GM19468 (cell line): ENCODE measurements at regions not wholly inside any gene's neighbourhood (a gene's known extent, or its start where the extent isn't known, plus 50 kb on each side); places are given as distances from the start of the nearest gene placed in this dataset.

Experiments used
- ATAC-seq: cut with Tn5 transposase; IDR thresholded peaks from one replicate; pipeline ENCODE4 v1.9.1; 2021; ENCODE audit warnings: mild to moderate bottlenecking, moderate library complexity, moderate number of reproducible peaks; ENCODE audit not compliant: unreplicated experiment; ENCODE audit errors: extremely low read depth

GRCh38 chr12:115451151-115451779 is 767.3 kb upstream of the TBX3 start:
- ATAC-seq, result no peak

GRCh38 chr12:115450710-115451109 is 766.7 kb upstream of the TBX3 start:
- no peak for ATAC-seq

GRCh38 chr12:115450017-115450416 is 766.0 kb upstream of the TBX3 start:
- ATAC-seq, result no peak

GRCh38 chr12:115449526-115449925 is 765.6 kb upstream of the TBX3 start:
- ATAC-seq, result no peak

GRCh38 chr12:115444346-115444745 is 760.4 kb upstream of the TBX3 start:
- no peak for ATAC-seq

- no peak for ATAC-seq
Measured at GRCh38 chr12:115443351-115443938, 759.5 kb upstream of the TBX3 start.

GRCh38 chr12:115440438-115440837 is 756.5 kb upstream of the TBX3 start:
- no peak for ATAC-seq

- no peak for ATAC-seq
Measured at GRCh38 chr12:115439008-115439601, 755.1 kb upstream of the TBX3 start.

- no peak for ATAC-seq
Measured at GRCh38 chr12:115438314-115438713, 754.3 kb upstream of the TBX3 start.

GRCh38 chr12:115437061-115437567 is 753.1 kb upstream of the TBX3 start:
- ATAC-seq, result no peak

GRCh38 chr12:115433014-115433634 is 749.1 kb upstream of the TBX3 start:
- no peak for ATAC-seq

- ATAC-seq, result no peak
Measured at GRCh38 chr12:115430636-115431035, 746.7 kb upstream of the TBX3 start.

- no peak for ATAC-seq
Measured at GRCh38 chr12:115426732-115427131, 742.8 kb upstream of the TBX3 start.

GRCh38 chr12:115424003-115424402 is 740.0 kb upstream of the TBX3 start:
- ATAC-seq, result no peak

GRCh38 chr12:115423546-115423987 is 739.6 kb upstream of the TBX3 start:
- ATAC-seq, result no peak

GRCh38 chr12:115422845-115423545 is 739.0 kb upstream of the TBX3 start:
- ATAC-seq, result no peak

- ATAC-seq, result no peak
Measured at GRCh38 chr12:115421796-115422709, 738.1 kb upstream of the TBX3 start.

- ATAC-seq, result no peak
Measured at GRCh38 chr12:115421350-115421749, 737.4 kb upstream of the TBX3 start.

- no peak for ATAC-seq
Measured at GRCh38 chr12:115419145-115419646, 735.2 kb upstream of the TBX3 start.
